HL-60 (cell line): ENCODE measurements at regions not wholly inside any gene's neighbourhood (a gene's known extent, or its start where the extent isn't known, plus 50 kb on each side); places are given as distances from the start of the nearest gene placed in this dataset.

ENCODE experiments used
- DNase-seq, 2 experiments: peaks; one replicate each; pipeline ENCODE4 v3.0.0-alpha.2; 2010 to 2020; ENCODE audit warnings: low read depth in 1 of 2, low spot score in 1 of 2
- H3K27ac ChIP-seq: fragments of 250-450 bp; sonication (Bioruptor Pico); replicated peaks from 2 replicates; pipeline ENCODE4 v1.5.1; 2020; ENCODE audit warnings: mild to moderate bottlenecking, moderate library complexity
- H3K27me3 ChIP-seq: fragments of 250-450 bp; sonication (Bioruptor Pico); 2 replicates; pipeline ENCODE4 v1.5.1; 2021; ENCODE audit warnings: mild to moderate bottlenecking, moderate library complexity; ENCODE audit not compliant: insufficient read depth, poor library complexity, severe bottlenecking
- H3K4me3 ChIP-seq: replicated peaks from 2 replicates; pipeline ENCODE4 v1.5.1; 2011; ENCODE audit warnings: mild to moderate bottlenecking, control low read depth, low read length; ENCODE audit not compliant: insufficient read depth
- GABPA ChIP-seq: IDR thresholded peaks from 2 replicates; pipeline ENCODE4 v1.6.1; 2012; ENCODE audit warnings: low read depth
- POLR2AphosphoS5 ChIP-seq: IDR thresholded peaks from 2 replicates; pipeline ENCODE4 v1.6.1; 2012; ENCODE audit warnings: low read depth
- SPI1 ChIP-seq: IDR thresholded peaks from 2 replicates; pipeline ENCODE4 v1.6.1; 2012; ENCODE audit warnings: low read depth, mild to moderate bottlenecking, borderline replicate concordance
- TF ChIP-seq, protein P1 (sequence below): IDR thresholded peaks from one replicate; pipeline ENCODE4 v1.5.1; 2011; ENCODE audit warnings: low read length, control low read depth, inconsistent platforms; ENCODE audit not compliant: insufficient read depth
- TF ChIP-seq, protein P2 (sequence below): IDR thresholded peaks from 2 replicates; pipeline ENCODE4 v1.6.1; 2012; ENCODE audit warnings: low read depth; ENCODE audit not compliant: insufficient replicate concordance

DNA sequence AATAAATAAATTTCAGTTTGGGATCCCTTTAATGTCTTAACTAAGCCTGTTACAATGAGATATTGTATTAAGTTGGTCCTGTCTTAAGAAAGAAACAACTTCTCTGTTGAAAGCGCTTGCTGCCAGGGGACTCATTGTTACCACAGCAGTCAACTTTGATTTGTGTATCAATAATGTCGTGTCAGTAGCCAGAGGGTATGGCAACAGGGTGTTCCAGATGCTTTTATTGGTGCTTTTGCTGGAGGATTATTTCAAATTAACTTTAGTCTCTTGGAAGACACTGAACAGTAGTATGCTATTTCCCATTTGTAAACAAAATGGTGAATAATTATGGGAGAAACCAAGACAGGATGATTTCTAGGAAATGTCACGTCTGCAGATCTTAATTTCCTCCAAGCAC lies 91.9 kb upstream of the TSHZ2 start:
- TF ChIP-seq, protein P1, sequence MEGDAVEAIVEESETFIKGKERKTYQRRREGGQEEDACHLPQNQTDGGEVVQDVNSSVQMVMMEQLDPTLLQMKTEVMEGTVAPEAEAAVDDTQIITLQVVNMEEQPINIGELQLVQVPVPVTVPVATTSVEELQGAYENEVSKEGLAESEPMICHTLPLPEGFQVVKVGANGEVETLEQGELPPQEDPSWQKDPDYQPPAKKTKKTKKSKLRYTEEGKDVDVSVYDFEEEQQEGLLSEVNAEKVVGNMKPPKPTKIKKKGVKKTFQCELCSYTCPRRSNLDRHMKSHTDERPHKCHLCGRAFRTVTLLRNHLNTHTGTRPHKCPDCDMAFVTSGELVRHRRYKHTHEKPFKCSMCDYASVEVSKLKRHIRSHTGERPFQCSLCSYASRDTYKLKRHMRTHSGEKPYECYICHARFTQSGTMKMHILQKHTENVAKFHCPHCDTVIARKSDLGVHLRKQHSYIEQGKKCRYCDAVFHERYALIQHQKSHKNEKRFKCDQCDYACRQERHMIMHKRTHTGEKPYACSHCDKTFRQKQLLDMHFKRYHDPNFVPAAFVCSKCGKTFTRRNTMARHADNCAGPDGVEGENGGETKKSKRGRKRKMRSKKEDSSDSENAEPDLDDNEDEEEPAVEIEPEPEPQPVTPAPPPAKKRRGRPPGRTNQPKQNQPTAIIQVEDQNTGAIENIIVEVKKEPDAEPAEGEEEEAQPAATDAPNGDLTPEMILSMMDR, result no peak
- TF ChIP-seq GABPA, result no peak
- TF ChIP-seq SPI1, result no peak
- no peak for TF ChIP-seq POLR2AphosphoS5
- TF ChIP-seq, protein P2, sequence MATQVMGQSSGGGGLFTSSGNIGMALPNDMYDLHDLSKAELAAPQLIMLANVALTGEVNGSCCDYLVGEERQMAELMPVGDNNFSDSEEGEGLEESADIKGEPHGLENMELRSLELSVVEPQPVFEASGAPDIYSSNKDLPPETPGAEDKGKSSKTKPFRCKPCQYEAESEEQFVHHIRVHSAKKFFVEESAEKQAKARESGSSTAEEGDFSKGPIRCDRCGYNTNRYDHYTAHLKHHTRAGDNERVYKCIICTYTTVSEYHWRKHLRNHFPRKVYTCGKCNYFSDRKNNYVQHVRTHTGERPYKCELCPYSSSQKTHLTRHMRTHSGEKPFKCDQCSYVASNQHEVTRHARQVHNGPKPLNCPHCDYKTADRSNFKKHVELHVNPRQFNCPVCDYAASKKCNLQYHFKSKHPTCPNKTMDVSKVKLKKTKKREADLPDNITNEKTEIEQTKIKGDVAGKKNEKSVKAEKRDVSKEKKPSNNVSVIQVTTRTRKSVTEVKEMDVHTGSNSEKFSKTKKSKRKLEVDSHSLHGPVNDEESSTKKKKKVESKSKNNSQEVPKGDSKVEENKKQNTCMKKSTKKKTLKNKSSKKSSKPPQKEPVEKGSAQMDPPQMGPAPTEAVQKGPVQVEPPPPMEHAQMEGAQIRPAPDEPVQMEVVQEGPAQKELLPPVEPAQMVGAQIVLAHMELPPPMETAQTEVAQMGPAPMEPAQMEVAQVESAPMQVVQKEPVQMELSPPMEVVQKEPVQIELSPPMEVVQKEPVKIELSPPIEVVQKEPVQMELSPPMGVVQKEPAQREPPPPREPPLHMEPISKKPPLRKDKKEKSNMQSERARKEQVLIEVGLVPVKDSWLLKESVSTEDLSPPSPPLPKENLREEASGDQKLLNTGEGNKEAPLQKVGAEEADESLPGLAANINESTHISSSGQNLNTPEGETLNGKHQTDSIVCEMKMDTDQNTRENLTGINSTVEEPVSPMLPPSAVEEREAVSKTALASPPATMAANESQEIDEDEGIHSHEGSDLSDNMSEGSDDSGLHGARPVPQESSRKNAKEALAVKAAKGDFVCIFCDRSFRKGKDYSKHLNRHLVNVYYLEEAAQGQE, result no peak
- no peak overlapping the region for H3K4me3 ChIP-seq

DNA sequence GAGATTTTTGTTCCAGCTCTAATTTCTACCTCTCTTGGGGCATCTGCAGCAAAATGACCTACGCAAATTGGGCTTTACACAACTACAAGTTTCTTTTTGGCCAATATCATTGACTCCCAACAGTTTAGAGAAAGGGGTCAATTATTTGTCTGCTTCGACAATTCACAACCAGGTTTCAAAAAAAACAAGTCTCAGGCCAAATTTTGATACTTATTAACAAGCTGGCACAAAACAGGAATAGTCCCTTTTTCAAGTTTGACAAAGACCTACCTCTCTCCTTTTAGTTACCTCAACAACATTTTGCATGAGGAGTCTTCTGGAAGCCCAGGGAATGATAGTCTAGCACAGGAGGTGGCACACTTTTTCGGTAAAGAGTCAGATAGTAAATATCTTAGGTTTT lies 97.9 kb upstream of the TSHZ2 start:
- no peaks in the 10 kb centered on the region for H3K27me3 ChIP-seq
- no peak overlapping the region for H3K4me3 ChIP-seq
- TF ChIP-seq, protein P2, result no peak
- TF ChIP-seq SPI1, result no peak
- DNase-seq, result no peak
- H3K27ac ChIP-seq, result no peak overlapping the region

More for the DNA sequence above, 91.9 kb upstream of the TSHZ2 start:
- H3K27me3 ChIP-seq, result peaks cover 2% of the 10 kb centered on the region
- no peak for DNase-seq
- no peak overlapping the region for H3K27ac ChIP-seq

DNA sequence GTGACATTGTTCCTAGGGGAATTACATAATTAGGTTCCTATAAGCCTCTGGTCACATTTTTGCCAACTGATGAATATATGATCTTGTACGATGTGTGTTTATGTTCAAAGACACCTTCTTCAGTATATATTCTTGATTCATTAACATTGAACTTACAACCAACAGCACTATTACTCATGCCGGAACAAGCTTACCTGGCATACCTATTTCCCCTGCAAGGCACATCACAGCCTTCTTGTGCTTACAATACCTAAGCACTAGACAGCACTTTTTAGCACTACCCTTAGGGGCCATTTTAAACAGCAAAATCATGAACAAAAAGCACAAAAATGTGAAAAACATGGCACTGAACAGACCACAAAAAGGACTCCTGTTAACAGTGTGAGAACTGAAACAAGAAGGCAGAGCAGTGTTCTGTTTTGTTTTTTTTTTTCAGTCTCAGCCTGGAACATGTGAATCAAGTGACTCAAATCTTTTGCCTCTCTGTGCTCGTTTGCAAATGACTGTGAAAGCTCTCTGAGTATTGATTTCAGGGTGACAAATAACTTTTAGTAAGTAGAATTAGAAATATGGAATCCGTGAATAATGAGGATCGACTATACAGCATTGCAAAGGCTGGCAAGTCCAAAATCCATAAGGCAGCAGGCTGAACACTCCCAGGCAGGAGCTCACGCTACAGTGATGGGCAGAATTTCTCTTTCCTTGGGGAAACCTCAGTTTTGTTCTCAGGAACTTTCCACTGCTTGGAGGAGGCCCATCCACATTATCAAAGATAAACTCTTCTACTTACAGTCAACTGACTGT lies 102.3 kb upstream of the TSHZ2 start:
- H3K4me3 ChIP-seq, result no peak overlapping the region
- no peaks in the 10 kb centered on the region for H3K27me3 ChIP-seq
- DNase-seq, result no peak
- TF ChIP-seq POLR2AphosphoS5, result no peak
- TF ChIP-seq, protein P1, result no peak
- TF ChIP-seq GABPA, result no peak
- TF ChIP-seq, protein P2, result no peak
- TF ChIP-seq SPI1, result no peak
- H3K27ac ChIP-seq, result no peak overlapping the region
